ENCODE measurements at regions not wholly inside any gene's neighbourhood (a gene's known extent, or its start where the extent isn't known, plus 50 kb on each side); places are given as distances from the start of the nearest gene placed in this dataset.

- H3K9me2 ChIP-seq (replicated peaks; ENCODE audit: control insufficient read depth, low read length): no peaks in the 10 kb centered on the region
- no peak overlapping the region for H3K27ac ChIP-seq (ENCODE audit: low read depth, low read length)
- no peak for TF ChIP-seq EZH2phosphoT487 (IDR thresholded peaks at IDR 0.05; ENCODE audit: borderline replicate concordance, low read length)
- TF ChIP-seq CTCF (IDR thresholded peaks at IDR 0.05; ENCODE audit: low read depth, low read length, poor library complexity, severe bottlenecking): no peak
- no peaks in the 10 kb centered on the region for H3K36me3 ChIP-seq (ENCODE audit: control insufficient read depth, low read length)
- H3K27me3 ChIP-seq (ENCODE audit: control insufficient read depth, low read length): no peaks in the 10 kb centered on the region
- no peaks in the 10 kb centered on the region for H3K79me2 ChIP-seq (ENCODE audit: control insufficient read depth, low read length)
- H3K9me3 ChIP-seq (ENCODE audit: control insufficient read depth, insufficient read depth, low read length): peaks cover 3% of the 10 kb centered on the region; the same call in 1 of the 2 replicates
- no peak overlapping the region for H3K4me2 ChIP-seq (ENCODE audit: low read length)
- no peaks in the 10 kb centered on the region for H3F3A ChIP-seq (ENCODE audit: control insufficient read depth, insufficient read depth)
- no peak overlapping the region for H3K4me3 ChIP-seq (ENCODE audit: low read length)
- H4K20me1 ChIP-seq (ENCODE audit: control insufficient read depth, insufficient read depth, low read depth, low read length): no peaks in the 10 kb centered on the region
- H3K4me1 ChIP-seq (ENCODE audit: control insufficient read depth, low read length): no peaks in the 10 kb centered on the region
Observed at GRCh38 chr5:12217039-12217438, 312.8 kb upstream of the CTNND2 start.

- Histone ChIP-seq H3K36me3 (ENCODE audit: control insufficient read depth, low read length) (no peaks in the 10 kb centered on the region), H4K20me1 (ENCODE audit: control insufficient read depth, insufficient read depth, low read depth, low read length) (no peaks in the 10 kb centered on the region), H3K4me3 (ENCODE audit: low read length) (no peak overlapping the region), H3F3A (ENCODE audit: control insufficient read depth, insufficient read depth) (no peaks in the 10 kb centered on the region), H3K79me2 (ENCODE audit: control insufficient read depth, low read length) (no peaks in the 10 kb centered on the region), H3K9me2 (replicated peaks; ENCODE audit: control insufficient read depth, low read length) (no peaks in the 10 kb centered on the region), H3K27me3 (ENCODE audit: control insufficient read depth, low read length) (no peaks in the 10 kb centered on the region), H3K4me2 (ENCODE audit: low read length) (no peak overlapping the region), H3K9me3 (ENCODE audit: control insufficient read depth, insufficient read depth, low read length) (peaks cover 3% of the 10 kb centered on the region; the same call in 1 of the 2 replicates), H3K27ac (ENCODE audit: low read depth, low read length) (no peak overlapping the region), H3K4me1 (ENCODE audit: control insufficient read depth, low read length) (no peaks in the 10 kb centered on the region)
- no peak for TF ChIP-seq EZH2phosphoT487 (IDR thresholded peaks at IDR 0.05; ENCODE audit: borderline replicate concordance, low read length)
- TF ChIP-seq CTCF (IDR thresholded peaks at IDR 0.05; ENCODE audit: low read depth, low read length, poor library complexity, severe bottlenecking): no peak
Observed at GRCh38 chr5:12214267-12215015, 310.2 kb upstream of the CTNND2 start.

- Histone ChIP-seq H3K9me2 (replicated peaks; ENCODE audit: control insufficient read depth, low read length) (no peaks in the 10 kb centered on the region), H3K79me2 (ENCODE audit: control insufficient read depth, low read length) (no peaks in the 10 kb centered on the region), H3K27ac (ENCODE audit: low read depth, low read length) (no peak overlapping the region), H3K9me3 (ENCODE audit: control insufficient read depth, insufficient read depth, low read length) (no peaks in the 10 kb centered on the region), H4K20me1 (ENCODE audit: control insufficient read depth, insufficient read depth, low read depth, low read length) (no peaks in the 10 kb centered on the region), H3F3A (ENCODE audit: control insufficient read depth, insufficient read depth) (no peaks in the 10 kb centered on the region), H3K4me1 (ENCODE audit: control insufficient read depth, low read length) (peaks cover 8% of the 10 kb centered on the region), H3K36me3 (ENCODE audit: control insufficient read depth, low read length) (no peaks in the 10 kb centered on the region), H3K4me2 (ENCODE audit: low read length) (no peak overlapping the region), H3K4me3 (ENCODE audit: low read length) (no peak overlapping the region), H3K27me3 (ENCODE audit: control insufficient read depth, low read length) (no peaks in the 10 kb centered on the region)
- no peak for TF ChIP-seq CTCF (IDR thresholded peaks at IDR 0.05; ENCODE audit: low read depth, low read length, poor library complexity, severe bottlenecking)
- TF ChIP-seq EZH2phosphoT487 (IDR thresholded peaks at IDR 0.05; ENCODE audit: borderline replicate concordance, low read length): no peak
Observed at GRCh38 chr5:12208366-12209100, 304.3 kb upstream of the CTNND2 start.

All from DOHH2 (cell line).